ENCODE measurements at regions not wholly inside any gene's neighbourhood (a gene's known extent, or its start where the extent isn't known, plus 50 kb on each side); places are given as distances from the start of the nearest gene placed in this dataset.

DNA sequence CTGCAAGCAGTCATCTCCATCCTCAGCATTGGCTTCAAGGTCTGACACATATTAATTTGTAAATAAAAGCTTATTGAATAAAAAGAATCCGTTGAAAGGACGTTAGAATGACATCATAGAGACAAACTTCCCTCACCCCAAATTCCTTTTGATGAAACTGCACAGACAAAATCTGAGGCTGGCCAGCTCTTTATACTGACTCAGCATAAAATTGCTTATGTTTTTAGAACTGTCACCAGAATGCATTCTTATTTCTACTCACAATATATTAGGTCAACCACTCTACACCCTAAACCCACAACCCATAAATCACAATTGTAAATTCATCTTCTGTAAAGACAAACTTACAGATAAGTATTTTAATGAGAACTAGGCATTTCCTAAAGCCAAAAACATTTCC lies 359.2 kb upstream of the TEX13C start:
- TF ChIP-seq SUZ12 (IDR thresholded peaks at IDR 0.05; ENCODE audit: extremely low read depth, insufficient read depth, insufficient read length) (no peak), ZNF274 (IDR thresholded peaks at IDR 0.05; ENCODE audit: low read depth, low read length) (no peak)
